Neural progenitor cell (in vitro differentiated cells): ENCODE measurements at regions not wholly inside any gene's neighbourhood (a gene's known extent, or its start where the extent isn't known, plus 50 kb on each side); places are given as distances from the start of the nearest gene placed in this dataset.

Experiments
- DNase-seq: peaks from one replicate; pipeline ENCODE4 v3.0.0-alpha.2; 2016; ENCODE audit warnings: low spot score
- H2AFZ ChIP-seq: fragments of 200-600 bp; sonication (generic); replicated peaks from 2 replicates; pipeline ENCODE4 v1.6.1; 2016; ENCODE audit warnings: antibody characterized with exemption
- H3F3A ChIP-seq: fragments of 200-600 bp; sonication (generic); 2 replicates; pipeline ENCODE4 v1.6.1; 2016; ENCODE audit warnings: antibody characterized with exemption, low read depth
- H3K27ac ChIP-seq: fragments of 200-600 bp; sonication (generic); 2 replicates; pipeline ENCODE4 v1.5.1; 2016; ENCODE audit warnings: mild to moderate bottlenecking
- H3K27me3 ChIP-seq: fragments of 200-600 bp; sonication (generic); 2 replicates; pipeline ENCODE4 v1.6.1; 2016; ENCODE audit warnings: mild to moderate bottlenecking, moderate library complexity
- H3K36me3 ChIP-seq: fragments of 200-600 bp; sonication (generic); 2 replicates; pipeline ENCODE4 v1.5.1; 2016
- H3K4me1 ChIP-seq: fragments of 200-600 bp; sonication (generic); 2 replicates; pipeline ENCODE4 v1.6.1; 2016; ENCODE audit warnings: mixed run types
- H3K4me2 ChIP-seq: fragments of 200-600 bp; sonication (generic); 2 replicates; pipeline ENCODE4 v1.6.1; 2016
- H3K4me3 ChIP-seq: fragments of 200-600 bp; sonication (generic); 2 replicates; pipeline ENCODE4 v1.5.1; 2016
- H3K79me2 ChIP-seq: fragments of 200-600 bp; sonication (generic); 2 replicates; pipeline ENCODE4 v1.6.1; 2016; ENCODE audit warnings: low read depth
- H3K9ac ChIP-seq: fragments of 200-600 bp; sonication (generic); 2 replicates; pipeline ENCODE4 v1.6.1; 2016
- H3K9me3 ChIP-seq: fragments of 200-600 bp; sonication (generic); 2 replicates; pipeline ENCODE4 v1.5.1; 2016; ENCODE audit warnings: low read depth
- H4K20me1 ChIP-seq: fragments of 200-600 bp; sonication (generic); 2 replicates; pipeline ENCODE4 v1.6.1; 2016; ENCODE audit warnings: low read depth
- H3K27ac Mint-ChIP-seq: 3 replicates; pipeline ENCODE4 v1.8.0; 2021; ENCODE audit warnings: mixed read lengths
- H3K27me3 Mint-ChIP-seq: 2 replicates; pipeline ENCODE4 v1.8.0; 2022; ENCODE audit warnings: low read depth, mild to moderate bottlenecking, inconsistent platforms, moderate library complexity, mixed read lengths; ENCODE audit not compliant: insufficient read depth
- H3K36me3 Mint-ChIP-seq: 3 replicates; pipeline ENCODE4 v1.8.0; 2021; ENCODE audit warnings: mixed read lengths
- H3K4me1 Mint-ChIP-seq: 3 replicates; pipeline ENCODE4 v1.8.0; 2021; ENCODE audit warnings: mixed read lengths
- H3K4me3 Mint-ChIP-seq: 3 replicates; pipeline ENCODE4 v1.8.0; 2021; ENCODE audit warnings: mild to moderate bottlenecking, moderate library complexity, mixed read lengths
- H3K9me3 Mint-ChIP-seq: 3 replicates; pipeline ENCODE4 v1.8.0; 2020; ENCODE audit warnings: mixed read lengths
- EZH2 ChIP-seq: fragments of 200-600 bp; sonication (generic); IDR thresholded peaks from 2 replicates; pipeline ENCODE4 v1.6.1; 2017; ENCODE audit warnings: antibody characterized with exemption, mild to moderate bottlenecking, moderate library complexity
- EZH2phosphoT487 ChIP-seq: fragments of 200-600 bp; sonication (generic); IDR thresholded peaks from 2 replicates; pipeline ENCODE4 v1.6.1; 2017; ENCODE audit warnings: antibody characterized with exemption
- TF ChIP-seq, protein P1 (sequence below): fragments of 200-600 bp; sonication (generic); IDR thresholded peaks from 2 replicates; pipeline ENCODE4 v1.5.1; 2017; ENCODE audit warnings: antibody characterized with exemption, mild to moderate bottlenecking

DNA sequence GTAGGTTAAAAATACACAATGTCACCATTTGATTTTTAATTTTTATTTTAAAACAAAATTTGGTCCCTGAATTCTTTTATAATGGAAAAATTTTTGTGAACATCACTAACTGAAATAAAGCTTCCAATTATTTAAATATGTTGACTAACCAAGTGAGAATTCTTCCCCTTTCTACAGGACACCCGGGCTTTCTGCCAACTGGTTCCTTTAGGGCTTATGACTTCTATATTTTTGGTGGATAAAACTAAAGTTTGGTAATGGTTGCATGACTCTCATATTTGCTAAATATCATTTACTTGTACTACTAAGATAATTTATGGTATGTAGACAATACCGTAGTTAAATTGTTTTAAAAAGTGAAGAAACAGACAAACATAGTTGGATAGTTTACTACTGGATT lies 291.0 kb upstream of the DOK6 start:
- Mint-ChIP-seq H3K27me3 (no peaks in the 10 kb centered on the region), H3K4me3 (no peak overlapping the region), H3K9me3 (no peaks in the 10 kb centered on the region), H3K4me1 (no peaks in the 10 kb centered on the region), H3K36me3 (no peaks in the 10 kb centered on the region), H3K27ac (no peak overlapping the region)
- Histone ChIP-seq H3K9me3 (no peaks in the 10 kb centered on the region), H3K9ac (no peak overlapping the region), H3K27ac (no peak overlapping the region), H3K79me2 (no peaks in the 10 kb centered on the region), H3K27me3 (no peaks in the 10 kb centered on the region), H4K20me1 (no peaks in the 10 kb centered on the region), H3K4me2 (no peak overlapping the region), H3K36me3 (no peaks in the 10 kb centered on the region), H3F3A (no peaks in the 10 kb centered on the region), H3K4me1 (no peaks in the 10 kb centered on the region), H3K4me3 (no peak overlapping the region), H2AFZ (no peak overlapping the region)
- TF ChIP-seq, protein P1, sequence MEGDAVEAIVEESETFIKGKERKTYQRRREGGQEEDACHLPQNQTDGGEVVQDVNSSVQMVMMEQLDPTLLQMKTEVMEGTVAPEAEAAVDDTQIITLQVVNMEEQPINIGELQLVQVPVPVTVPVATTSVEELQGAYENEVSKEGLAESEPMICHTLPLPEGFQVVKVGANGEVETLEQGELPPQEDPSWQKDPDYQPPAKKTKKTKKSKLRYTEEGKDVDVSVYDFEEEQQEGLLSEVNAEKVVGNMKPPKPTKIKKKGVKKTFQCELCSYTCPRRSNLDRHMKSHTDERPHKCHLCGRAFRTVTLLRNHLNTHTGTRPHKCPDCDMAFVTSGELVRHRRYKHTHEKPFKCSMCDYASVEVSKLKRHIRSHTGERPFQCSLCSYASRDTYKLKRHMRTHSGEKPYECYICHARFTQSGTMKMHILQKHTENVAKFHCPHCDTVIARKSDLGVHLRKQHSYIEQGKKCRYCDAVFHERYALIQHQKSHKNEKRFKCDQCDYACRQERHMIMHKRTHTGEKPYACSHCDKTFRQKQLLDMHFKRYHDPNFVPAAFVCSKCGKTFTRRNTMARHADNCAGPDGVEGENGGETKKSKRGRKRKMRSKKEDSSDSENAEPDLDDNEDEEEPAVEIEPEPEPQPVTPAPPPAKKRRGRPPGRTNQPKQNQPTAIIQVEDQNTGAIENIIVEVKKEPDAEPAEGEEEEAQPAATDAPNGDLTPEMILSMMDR = no peak
- TF ChIP-seq EZH2phosphoT487 (no peak), EZH2 (no peak)
- DNase-seq = no peak

GRCh38 chr18:69120833-69121232 lies 279.9 kb upstream of the DOK6 start:
- Histone ChIP-seq H3K4me3 (no peak overlapping the region), H3F3A (no peaks in the 10 kb centered on the region), H3K27ac (no peak overlapping the region), H3K9me3 (no peaks in the 10 kb centered on the region), H2AFZ (no peak overlapping the region), H3K9ac (no peak overlapping the region), H3K79me2 (no peaks in the 10 kb centered on the region), H3K4me1 (no peaks in the 10 kb centered on the region), H4K20me1 (no peaks in the 10 kb centered on the region), H3K27me3 (no peaks in the 10 kb centered on the region), H3K36me3 (no peaks in the 10 kb centered on the region), H3K4me2 (no peak overlapping the region)
- Mint-ChIP-seq H3K9me3 (no peaks in the 10 kb centered on the region), H3K4me3 (no peak overlapping the region), H3K4me1 (no peaks in the 10 kb centered on the region), H3K27me3 (no peaks in the 10 kb centered on the region), H3K27ac (no peak overlapping the region), H3K36me3 (no peaks in the 10 kb centered on the region)
- TF ChIP-seq EZH2phosphoT487 = no peak
- no peak for TF ChIP-seq EZH2
- TF ChIP-seq, protein P1 = no peak
- no peak for DNase-seq

DNA sequence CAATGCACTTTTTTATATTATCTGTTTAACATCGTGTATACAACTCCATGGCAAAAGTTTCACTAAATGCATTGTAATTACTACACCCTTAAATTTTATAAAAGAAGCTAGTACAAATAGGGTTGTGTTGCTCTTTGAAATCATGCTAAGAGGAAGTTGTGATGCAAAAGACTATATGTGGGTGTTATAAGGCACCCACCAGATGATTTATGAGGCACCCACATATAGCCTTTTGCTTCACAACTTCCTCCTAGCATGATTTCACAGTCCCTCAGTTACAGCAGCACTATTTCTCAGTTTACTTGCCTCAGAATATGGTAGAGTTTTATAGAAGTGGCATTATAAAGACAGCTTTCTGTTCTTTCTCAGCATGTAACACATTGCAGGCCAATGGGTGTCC lies 277.3 kb upstream of the DOK6 start:
- no peaks in the 10 kb centered on the region for H3K36me3 ChIP-seq
- no peaks in the 10 kb centered on the region for H3K36me3 Mint-ChIP-seq
- no peak overlapping the region for H2AFZ ChIP-seq
- no peak for TF ChIP-seq EZH2
- H3F3A ChIP-seq = no peaks in the 10 kb centered on the region
- H3K79me2 ChIP-seq = no peaks in the 10 kb centered on the region
- H3K27me3 ChIP-seq = no peaks in the 10 kb centered on the region
- no peak overlapping the region for H3K4me3 Mint-ChIP-seq
- H3K9me3 Mint-ChIP-seq = no peaks in the 10 kb centered on the region
- H3K4me3 ChIP-seq = no peak overlapping the region
- H4K20me1 ChIP-seq = no peaks in the 10 kb centered on the region
- no peak overlapping the region for H3K4me2 ChIP-seq
- no peak overlapping the region for H3K9ac ChIP-seq
- no peak overlapping the region for H3K27ac ChIP-seq
- no peak for DNase-seq
- H3K4me1 Mint-ChIP-seq = no peaks in the 10 kb centered on the region
- no peaks in the 10 kb centered on the region for H3K4me1 ChIP-seq
- H3K27ac Mint-ChIP-seq = no peak overlapping the region
- no peaks in the 10 kb centered on the region for H3K27me3 Mint-ChIP-seq
- no peaks in the 10 kb centered on the region for H3K9me3 ChIP-seq

- Histone ChIP-seq H3K27ac (no peak overlapping the region), H2AFZ (no peak overlapping the region), H4K20me1 (no peaks in the 10 kb centered on the region), H3K4me2 (no peak overlapping the region), H3K79me2 (no peaks in the 10 kb centered on the region), H3K9ac (no peak overlapping the region), H3K27me3 (no peaks in the 10 kb centered on the region), H3K36me3 (no peaks in the 10 kb centered on the region), H3K9me3 (no peaks in the 10 kb centered on the region), H3K4me1 (no peaks in the 10 kb centered on the region), H3F3A (no peaks in the 10 kb centered on the region), H3K4me3 (no peak overlapping the region)
- Mint-ChIP-seq H3K4me1 (no peaks in the 10 kb centered on the region), H3K27ac (no peak overlapping the region), H3K36me3 (no peaks in the 10 kb centered on the region), H3K9me3 (peaks cover 3% of the 10 kb centered on the region), H3K27me3 (peaks cover 3% of the 10 kb centered on the region), H3K4me3 (no peak overlapping the region)
- TF ChIP-seq EZH2 = no peak
- TF ChIP-seq EZH2phosphoT487 = no peak
- TF ChIP-seq, protein P1 = no peak
- DNase-seq = no peak
Measured at GRCh38 chr18:69127873-69128500, 272.7 kb upstream of the DOK6 start.
